ENCODE measurements at regions not wholly inside any gene's neighbourhood (a gene's known extent, or its start where the extent isn't known, plus 50 kb on each side); places are given as distances from the start of the nearest gene placed in this dataset.

GRCh38 chr16:59612094-59612493 is 878.0 kb upstream of the GOT2 start:
- Mint-ChIP-seq H3K4me3 (no peak overlapping the region), H3K9me3 (no peaks in the 10 kb centered on the region), H3K27ac (no peak overlapping the region), H3K36me3 (ENCODE audit: low read depth) (no peaks in the 10 kb centered on the region), H3K4me1 (no peaks in the 10 kb centered on the region), H3K27me3 (ENCODE audit: low read depth) (peaks cover 12% of the 10 kb centered on the region)
- TF ChIP-seq CTCF (IDR thresholded peaks at IDR 0.05; ENCODE audit: unreplicated experiment in 3 of 3) = no peak

- Mint-ChIP-seq H3K36me3 (ENCODE audit: low read depth) (no peaks in the 10 kb centered on the region), H3K9me3 (no peaks in the 10 kb centered on the region), H3K27me3 (ENCODE audit: low read depth) (peaks cover 8% of the 10 kb centered on the region), H3K4me1 (no peaks in the 10 kb centered on the region), H3K27ac (no peak overlapping the region), H3K4me3 (no peak overlapping the region)
- no peak for TF ChIP-seq CTCF (IDR thresholded peaks at IDR 0.05; ENCODE audit: unreplicated experiment in 3 of 3)
Observed at GRCh38 chr16:59611556-59611955, 877.4 kb upstream of the GOT2 start.

- H3K27ac Mint-ChIP-seq = no peak overlapping the region
- no peak for TF ChIP-seq CTCF (IDR thresholded peaks at IDR 0.05; ENCODE audit: unreplicated experiment in 3 of 3)
- no peaks in the 10 kb centered on the region for H3K36me3 Mint-ChIP-seq (ENCODE audit: low read depth)
- H3K4me3 Mint-ChIP-seq = no peak overlapping the region
- peaks cover 4% of the 10 kb centered on the region for H3K27me3 Mint-ChIP-seq (ENCODE audit: low read depth)
- no peaks in the 10 kb centered on the region for H3K9me3 Mint-ChIP-seq
- no peaks in the 10 kb centered on the region for H3K4me1 Mint-ChIP-seq
Observed at GRCh38 chr16:59605706-59606105, 871.6 kb upstream of the GOT2 start.

- no peak for TF ChIP-seq CTCF (IDR thresholded peaks at IDR 0.05; ENCODE audit: unreplicated experiment in 3 of 3)
- Mint-ChIP-seq H3K27ac (no peak overlapping the region), H3K36me3 (ENCODE audit: low read depth) (no peaks in the 10 kb centered on the region), H3K4me3 (no peak overlapping the region), H3K27me3 (ENCODE audit: low read depth) (no peaks in the 10 kb centered on the region), H3K9me3 (no peaks in the 10 kb centered on the region), H3K4me1 (no peaks in the 10 kb centered on the region)
Observed at GRCh38 chr16:59604354-59604753, 870.2 kb upstream of the GOT2 start.

- no peak for TF ChIP-seq CTCF (IDR thresholded peaks at IDR 0.05; ENCODE audit: unreplicated experiment in 3 of 3)
- no peaks in the 10 kb centered on the region for H3K27me3 Mint-ChIP-seq (ENCODE audit: low read depth)
- no peaks in the 10 kb centered on the region for H3K9me3 Mint-ChIP-seq
- H3K4me1 Mint-ChIP-seq = no peaks in the 10 kb centered on the region
- H3K36me3 Mint-ChIP-seq (ENCODE audit: low read depth) = no peaks in the 10 kb centered on the region
- no peak overlapping the region for H3K27ac Mint-ChIP-seq
- no peak overlapping the region for H3K4me3 Mint-ChIP-seq
Observed at GRCh38 chr16:59601452-59601851, 867.3 kb upstream of the GOT2 start.

GRCh38 chr16:59597269-59597668 is 863.2 kb upstream of the GOT2 start:
- Mint-ChIP-seq H3K27me3 (ENCODE audit: low read depth) (no peaks in the 10 kb centered on the region), H3K36me3 (ENCODE audit: low read depth) (no peaks in the 10 kb centered on the region), H3K9me3 (no peaks in the 10 kb centered on the region), H3K4me3 (no peak overlapping the region), H3K4me1 (peaks cover 11% of the 10 kb centered on the region), H3K27ac (no peak overlapping the region)
- TF ChIP-seq CTCF (IDR thresholded peaks at IDR 0.05; ENCODE audit: unreplicated experiment in 3 of 3) = no peak

All from nephron (organoid).